Neural progenitor cell (in vitro differentiated cells): ENCODE measurements at regions not wholly inside any gene's neighbourhood (a gene's known extent, or its start where the extent isn't known, plus 50 kb on each side); places are given as distances from the start of the nearest gene placed in this dataset.

Experiments
- DNase-seq: peaks from one replicate; pipeline ENCODE4 v3.0.0-alpha.2; 2016; ENCODE audit warnings: low spot score
- H2AFZ ChIP-seq: fragments of 200-600 bp; sonication (generic); replicated peaks from 2 replicates; pipeline ENCODE4 v1.6.1; 2016; ENCODE audit warnings: antibody characterized with exemption
- H3F3A ChIP-seq: fragments of 200-600 bp; sonication (generic); 2 replicates; pipeline ENCODE4 v1.6.1; 2016; ENCODE audit warnings: antibody characterized with exemption, low read depth
- H3K27ac ChIP-seq: fragments of 200-600 bp; sonication (generic); 2 replicates; pipeline ENCODE4 v1.5.1; 2016; ENCODE audit warnings: mild to moderate bottlenecking
- H3K27me3 ChIP-seq: fragments of 200-600 bp; sonication (generic); 2 replicates; pipeline ENCODE4 v1.6.1; 2016; ENCODE audit warnings: mild to moderate bottlenecking, moderate library complexity
- H3K36me3 ChIP-seq: fragments of 200-600 bp; sonication (generic); 2 replicates; pipeline ENCODE4 v1.5.1; 2016
- H3K4me1 ChIP-seq: fragments of 200-600 bp; sonication (generic); 2 replicates; pipeline ENCODE4 v1.6.1; 2016; ENCODE audit warnings: mixed run types
- H3K4me2 ChIP-seq: fragments of 200-600 bp; sonication (generic); 2 replicates; pipeline ENCODE4 v1.6.1; 2016
- H3K4me3 ChIP-seq: fragments of 200-600 bp; sonication (generic); 2 replicates; pipeline ENCODE4 v1.5.1; 2016
- H3K79me2 ChIP-seq: fragments of 200-600 bp; sonication (generic); 2 replicates; pipeline ENCODE4 v1.6.1; 2016; ENCODE audit warnings: low read depth
- H3K9ac ChIP-seq: fragments of 200-600 bp; sonication (generic); 2 replicates; pipeline ENCODE4 v1.6.1; 2016
- H3K9me3 ChIP-seq: fragments of 200-600 bp; sonication (generic); 2 replicates; pipeline ENCODE4 v1.5.1; 2016; ENCODE audit warnings: low read depth
- H4K20me1 ChIP-seq: fragments of 200-600 bp; sonication (generic); 2 replicates; pipeline ENCODE4 v1.6.1; 2016; ENCODE audit warnings: low read depth
- H3K27ac Mint-ChIP-seq: 3 replicates; pipeline ENCODE4 v1.8.0; 2021; ENCODE audit warnings: mixed read lengths
- H3K27me3 Mint-ChIP-seq: 2 replicates; pipeline ENCODE4 v1.8.0; 2022; ENCODE audit warnings: low read depth, mild to moderate bottlenecking, inconsistent platforms, moderate library complexity, mixed read lengths; ENCODE audit not compliant: insufficient read depth
- H3K36me3 Mint-ChIP-seq: 3 replicates; pipeline ENCODE4 v1.8.0; 2021; ENCODE audit warnings: mixed read lengths
- H3K4me1 Mint-ChIP-seq: 3 replicates; pipeline ENCODE4 v1.8.0; 2021; ENCODE audit warnings: mixed read lengths
- H3K4me3 Mint-ChIP-seq: 3 replicates; pipeline ENCODE4 v1.8.0; 2021; ENCODE audit warnings: mild to moderate bottlenecking, moderate library complexity, mixed read lengths
- H3K9me3 Mint-ChIP-seq: 3 replicates; pipeline ENCODE4 v1.8.0; 2020; ENCODE audit warnings: mixed read lengths
- CTCF ChIP-seq: fragments of 200-600 bp; sonication (generic); IDR thresholded peaks from 2 replicates; pipeline ENCODE4 v1.5.1; 2017; ENCODE audit warnings: antibody characterized with exemption, mild to moderate bottlenecking
- EZH2 ChIP-seq: fragments of 200-600 bp; sonication (generic); IDR thresholded peaks from 2 replicates; pipeline ENCODE4 v1.6.1; 2017; ENCODE audit warnings: antibody characterized with exemption, mild to moderate bottlenecking, moderate library complexity
- EZH2phosphoT487 ChIP-seq: fragments of 200-600 bp; sonication (generic); IDR thresholded peaks from 2 replicates; pipeline ENCODE4 v1.6.1; 2017; ENCODE audit warnings: antibody characterized with exemption

GRCh38 chr3:36303286-36303685, 77.0 kb upstream of the STAC start:
- H2AFZ ChIP-seq = no peak overlapping the region
- no peak for TF ChIP-seq EZH2phosphoT487
- no peak for DNase-seq
- H3K4me2 ChIP-seq = no peak overlapping the region
- no peaks in the 10 kb centered on the region for H3K4me1 ChIP-seq
- Mint-ChIP-seq H3K4me1 (no peaks in the 10 kb centered on the region), H3K4me3 (no peak overlapping the region), H3K27ac (no peak overlapping the region), H3K36me3 (no peaks in the 10 kb centered on the region), H3K27me3 (no peaks in the 10 kb centered on the region), H3K9me3 (no peaks in the 10 kb centered on the region)
- H3K27me3 ChIP-seq = no peaks in the 10 kb centered on the region
- H4K20me1 ChIP-seq = no peaks in the 10 kb centered on the region
- no peak overlapping the region for H3K4me3 ChIP-seq
- H3K9ac ChIP-seq = no peak overlapping the region
- no peaks in the 10 kb centered on the region for H3K9me3 ChIP-seq
- no peaks in the 10 kb centered on the region for H3F3A ChIP-seq
- no peak overlapping the region for H3K27ac ChIP-seq
- no peaks in the 10 kb centered on the region for H3K79me2 ChIP-seq
- H3K36me3 ChIP-seq = no peaks in the 10 kb centered on the region

GRCh38 chr3:36305929-36306520, 74.3 kb upstream of the STAC start:
- H2AFZ ChIP-seq = no peak overlapping the region
- no peak overlapping the region for H3K27ac ChIP-seq
- no peak for DNase-seq
- H3K4me1 ChIP-seq = no peaks in the 10 kb centered on the region
- TF ChIP-seq CTCF (no peak), EZH2 (no peak), EZH2phosphoT487 (no peak)
- H3K9ac ChIP-seq = no peak overlapping the region
- H3F3A ChIP-seq = no peaks in the 10 kb centered on the region
- H3K4me2 ChIP-seq = no peak overlapping the region
- no peaks in the 10 kb centered on the region for H4K20me1 ChIP-seq
- no peaks in the 10 kb centered on the region for H3K9me3 ChIP-seq
- no peak overlapping the region for H3K4me3 ChIP-seq
- Mint-ChIP-seq H3K36me3 (no peaks in the 10 kb centered on the region), H3K27ac (no peak overlapping the region), H3K4me1 (no peaks in the 10 kb centered on the region), H3K9me3 (no peaks in the 10 kb centered on the region), H3K27me3 (no peaks in the 10 kb centered on the region), H3K4me3 (no peak overlapping the region)
- H3K36me3 ChIP-seq = no peaks in the 10 kb centered on the region
- no peaks in the 10 kb centered on the region for H3K79me2 ChIP-seq
- no peaks in the 10 kb centered on the region for H3K27me3 ChIP-seq

DNA sequence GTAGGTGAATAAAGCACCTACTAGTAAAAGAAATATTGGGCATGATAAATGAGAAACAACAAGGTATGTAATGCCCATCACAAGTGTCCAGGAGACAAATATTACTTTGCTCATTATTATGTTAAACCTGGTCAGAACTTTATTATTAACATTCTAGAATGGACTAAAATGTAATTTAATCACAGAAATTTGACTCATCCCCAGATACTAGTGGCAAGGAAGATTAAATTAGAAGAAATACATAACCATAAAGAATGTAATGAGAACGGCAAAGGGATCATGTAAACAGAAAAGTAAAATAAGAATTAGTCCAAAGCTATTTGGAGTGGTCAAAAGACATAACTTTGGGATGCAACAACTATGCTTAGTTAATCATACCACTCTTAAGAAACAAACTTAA, 71.2 kb upstream of the STAC start:
- Mint-ChIP-seq H3K36me3 (no peaks in the 10 kb centered on the region), H3K4me3 (no peak overlapping the region), H3K9me3 (no peaks in the 10 kb centered on the region), H3K27ac (no peak overlapping the region), H3K4me1 (no peaks in the 10 kb centered on the region), H3K27me3 (no peaks in the 10 kb centered on the region)
- Histone ChIP-seq H3K79me2 (no peaks in the 10 kb centered on the region), H3K36me3 (no peaks in the 10 kb centered on the region), H4K20me1 (no peaks in the 10 kb centered on the region), H2AFZ (no peak overlapping the region), H3K27me3 (no peaks in the 10 kb centered on the region), H3K9ac (no peak overlapping the region), H3K4me1 (no peaks in the 10 kb centered on the region), H3K9me3 (no peaks in the 10 kb centered on the region), H3K27ac (no peak overlapping the region), H3K4me3 (no peak overlapping the region), H3F3A (no peaks in the 10 kb centered on the region), H3K4me2 (no peak overlapping the region)
- no peak for TF ChIP-seq EZH2
- TF ChIP-seq CTCF = no peak
- no peak for TF ChIP-seq EZH2phosphoT487
- no peak for DNase-seq

- TF ChIP-seq EZH2 (no peak), EZH2phosphoT487 (no peak), CTCF (no peak)
Measured at GRCh38 chr3:36312351-36312750, 68.0 kb upstream of the STAC start.

More at GRCh38 chr3:36312351-36312750, 68.0 kb upstream of the STAC start:
- H3K36me3 Mint-ChIP-seq = no peaks in the 10 kb centered on the region
- Histone ChIP-seq H3K4me3 (no peak overlapping the region), H3K4me1 (no peaks in the 10 kb centered on the region), H3K79me2 (no peaks in the 10 kb centered on the region), H3K27ac (no peak overlapping the region), H3K9me3 (no peaks in the 10 kb centered on the region), H3K9ac (no peak overlapping the region), H3K4me2 (no peak overlapping the region), H2AFZ (no peak overlapping the region), H3F3A (no peaks in the 10 kb centered on the region), H3K27me3 (no peaks in the 10 kb centered on the region), H3K36me3 (no peaks in the 10 kb centered on the region), H4K20me1 (no peaks in the 10 kb centered on the region)
- no peak for DNase-seq
- H3K9me3 Mint-ChIP-seq = no peaks in the 10 kb centered on the region
- H3K27ac Mint-ChIP-seq = no peak overlapping the region
- H3K4me3 Mint-ChIP-seq = no peak overlapping the region
- H3K4me1 Mint-ChIP-seq = no peaks in the 10 kb centered on the region
- H3K27me3 Mint-ChIP-seq = no peaks in the 10 kb centered on the region
